Activated T-cell treated with anti-CD3 and anti-CD28 coated beads, Interleukin-2, amount 50 U/mL, for 4 hours (primary cell): ENCODE measurements at regions not wholly inside any gene's neighbourhood (a gene's known extent, or its start where the extent isn't known, plus 50 kb on each side); places are given as distances from the start of the nearest gene placed in this dataset.

Experiments
- ATAC-seq, 2 donors: fragments of 200-7000 bp; cut with Tn5 transposase; one replicate each; pipeline ENCODE4 v1.10.0; 2021
- DNase-seq: peaks from one replicate; pipeline ENCODE4 v3.0.0-alpha.2; 2020
- H3K27me3 Mint-ChIP-seq: one replicate; pipeline ENCODE4 v1.8.0; 2021; ENCODE audit warnings: low read depth, mixed read lengths
- H3K36me3 Mint-ChIP-seq: one replicate; pipeline ENCODE4 v1.8.0; 2022; ENCODE audit warnings: mixed read lengths; ENCODE audit not compliant: insufficient read depth
- H3K4me1 Mint-ChIP-seq: one replicate; pipeline ENCODE4 v1.8.0; 2021; ENCODE audit warnings: low read depth, mixed read lengths
- H3K4me3 Mint-ChIP-seq: one replicate; pipeline ENCODE4 v1.8.0; 2021; ENCODE audit warnings: mild to moderate bottlenecking, moderate library complexity, mixed read lengths
- H3K9me3 Mint-ChIP-seq: one replicate; pipeline ENCODE4 v1.8.0; 2021; ENCODE audit warnings: mixed read lengths

DNA sequence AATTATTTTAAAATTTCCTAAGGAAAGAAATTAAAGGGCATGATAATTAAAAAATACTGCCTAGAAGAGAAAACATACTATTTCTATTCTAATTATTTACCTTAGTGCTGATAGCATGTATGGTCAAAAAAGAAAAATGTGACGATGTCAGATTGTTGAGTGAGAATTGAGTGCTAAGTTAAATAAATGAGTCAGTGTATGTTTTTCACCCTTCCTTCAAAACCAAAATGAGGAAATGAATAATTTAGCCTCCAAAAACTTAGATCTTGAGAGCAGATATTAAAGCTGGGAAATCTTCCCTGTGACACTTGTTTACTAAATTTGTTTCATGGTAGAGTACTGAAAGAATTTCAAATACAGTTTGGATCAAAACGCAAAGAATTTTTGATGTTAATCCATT, 58.6 kb upstream of the NYAP2 start:
- no peak overlapping the region for H3K4me3 Mint-ChIP-seq

DNA sequence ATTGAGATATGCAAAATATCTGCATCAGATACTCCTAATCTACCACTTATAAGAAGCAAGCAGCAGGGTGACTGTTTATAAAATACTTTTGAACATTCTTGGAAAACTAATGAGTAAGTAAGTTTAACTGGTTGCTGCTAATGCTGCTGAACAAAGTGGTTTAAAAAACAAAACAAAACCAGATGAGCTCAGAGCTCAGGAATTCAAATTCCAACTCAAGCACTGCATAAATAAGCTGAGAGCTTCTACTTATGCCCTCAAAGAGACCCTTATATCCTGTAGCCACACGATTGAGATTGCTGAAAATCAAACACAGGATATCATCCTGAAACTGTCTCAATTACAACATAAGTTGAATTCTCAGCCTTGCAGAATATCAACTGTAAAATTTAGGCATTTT, 62.3 kb upstream of the NYAP2 start:
- Mint-ChIP-seq H3K9me3 (no peaks in the 10 kb centered on the region), H3K36me3 (no peaks in the 10 kb centered on the region), H3K27me3 (no peaks in the 10 kb centered on the region), H3K4me3 (no peak overlapping the region), H3K4me1 (no peaks in the 10 kb centered on the region)
- DNase-seq (no peak), ATAC-seq (no peak)

More for the DNA sequence above, 58.6 kb upstream of the NYAP2 start:
- Mint-ChIP-seq H3K36me3 (no peaks in the 10 kb centered on the region), H3K4me1 (no peaks in the 10 kb centered on the region), H3K27me3 (peaks cover 2% of the 10 kb centered on the region), H3K9me3 (peaks cover 6% of the 10 kb centered on the region)
- ATAC-seq = no peak
- DNase-seq = no peak

DNA sequence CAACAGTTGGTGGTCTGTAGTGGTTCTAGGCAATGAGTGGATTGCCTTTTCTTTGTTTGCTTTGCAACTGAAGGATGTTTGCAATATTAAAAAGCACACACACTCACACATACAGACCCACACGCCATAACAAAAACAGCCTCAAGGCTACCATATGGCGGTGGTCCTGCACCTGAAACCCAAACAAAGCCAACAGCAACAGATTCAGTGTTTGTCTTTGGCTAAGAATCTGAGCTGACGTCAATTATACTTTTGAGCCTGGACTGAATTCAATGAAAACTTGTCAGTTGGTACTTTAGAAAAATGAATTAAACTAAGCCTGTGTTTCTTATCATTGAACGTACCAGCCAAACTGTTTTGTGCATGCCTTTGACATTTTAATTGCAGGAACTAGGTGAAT, 65.0 kb upstream of the NYAP2 start:
- Mint-ChIP-seq H3K9me3 (no peaks in the 10 kb centered on the region), H3K27me3 (no peaks in the 10 kb centered on the region), H3K4me1 (no peaks in the 10 kb centered on the region), H3K4me3 (no peak overlapping the region), H3K36me3 (no peaks in the 10 kb centered on the region)
- ATAC-seq = no peak
- no peak for DNase-seq

DNA sequence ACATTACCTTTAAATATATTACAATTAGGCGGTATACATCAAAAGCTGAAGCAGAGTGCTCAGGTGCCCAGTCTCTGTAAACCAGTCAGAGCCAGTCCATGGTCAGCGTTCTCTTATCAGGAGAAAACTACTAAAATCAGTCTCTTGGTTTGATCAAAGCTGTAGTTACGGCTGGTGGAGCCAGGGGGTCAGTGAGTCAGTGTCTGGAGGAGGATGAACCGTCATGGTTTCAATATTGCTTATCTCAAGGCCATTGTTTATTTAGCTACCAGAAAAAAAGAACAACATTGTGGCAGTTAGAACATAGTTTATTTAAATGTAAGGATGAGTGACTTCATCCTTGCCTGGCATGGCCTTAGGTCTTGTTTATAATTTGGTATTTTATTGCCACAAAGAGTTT, 71.3 kb upstream of the NYAP2 start:
- ATAC-seq = no peak
- H3K27me3 Mint-ChIP-seq = peaks cover 7% of the 10 kb centered on the region

DNA sequence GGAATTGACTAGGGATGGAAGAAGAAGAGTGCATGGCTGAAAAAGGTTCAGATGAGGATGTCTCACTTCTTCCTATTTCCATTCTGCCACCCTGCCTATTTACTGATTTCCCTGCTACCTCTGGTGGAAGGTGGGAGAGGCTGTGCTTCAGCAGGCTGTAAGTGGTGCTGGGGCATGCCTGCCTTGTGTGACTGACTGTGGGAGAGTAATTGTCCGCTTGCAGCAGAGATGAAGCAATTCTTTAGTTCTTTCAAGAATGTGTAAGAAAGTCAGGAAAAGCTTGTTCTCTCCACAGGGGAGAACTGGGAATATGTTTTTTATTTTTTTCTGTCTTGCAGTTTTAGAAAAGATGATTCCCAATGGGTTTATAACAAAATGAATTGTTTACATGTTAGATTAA, 72.5 kb upstream of the NYAP2 start:
- Mint-ChIP-seq H3K27me3 (peaks cover 7% of the 10 kb centered on the region), H3K9me3 (no peaks in the 10 kb centered on the region), H3K36me3 (no peaks in the 10 kb centered on the region), H3K4me3 (no peak overlapping the region), H3K4me1 (no peaks in the 10 kb centered on the region)
- no peak for DNase-seq
- no peak for ATAC-seq

More for the DNA sequence above, 71.3 kb upstream of the NYAP2 start:
- Mint-ChIP-seq H3K36me3 (no peaks in the 10 kb centered on the region), H3K4me1 (no peaks in the 10 kb centered on the region), H3K9me3 (no peaks in the 10 kb centered on the region), H3K4me3 (no peak overlapping the region)
- no peak for DNase-seq

DNA sequence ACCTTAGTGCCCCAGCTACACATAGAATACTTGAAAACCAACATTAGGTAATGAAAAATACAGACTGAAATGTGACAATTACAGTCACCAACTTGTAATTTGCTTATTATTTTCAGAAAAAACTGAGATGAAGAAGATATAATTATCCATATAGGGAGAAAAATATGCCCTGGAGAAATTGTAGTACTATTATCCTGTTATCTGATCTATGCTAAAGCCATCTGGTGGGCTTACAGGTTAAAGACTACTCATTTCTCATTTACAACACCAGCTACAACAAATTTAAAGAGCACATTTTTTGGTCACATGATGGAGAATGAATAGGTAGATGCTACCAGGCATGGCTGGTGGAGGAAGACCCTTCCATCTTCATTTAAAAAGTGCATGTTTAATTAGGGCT, 79.6 kb upstream of the NYAP2 start:
- Mint-ChIP-seq H3K9me3 (peaks cover 3% of the 10 kb centered on the region), H3K36me3 (no peaks in the 10 kb centered on the region), H3K4me1 (no peaks in the 10 kb centered on the region), H3K4me3 (no peak overlapping the region), H3K27me3 (no peaks in the 10 kb centered on the region)
- ATAC-seq (no peak), DNase-seq (no peak)

DNA sequence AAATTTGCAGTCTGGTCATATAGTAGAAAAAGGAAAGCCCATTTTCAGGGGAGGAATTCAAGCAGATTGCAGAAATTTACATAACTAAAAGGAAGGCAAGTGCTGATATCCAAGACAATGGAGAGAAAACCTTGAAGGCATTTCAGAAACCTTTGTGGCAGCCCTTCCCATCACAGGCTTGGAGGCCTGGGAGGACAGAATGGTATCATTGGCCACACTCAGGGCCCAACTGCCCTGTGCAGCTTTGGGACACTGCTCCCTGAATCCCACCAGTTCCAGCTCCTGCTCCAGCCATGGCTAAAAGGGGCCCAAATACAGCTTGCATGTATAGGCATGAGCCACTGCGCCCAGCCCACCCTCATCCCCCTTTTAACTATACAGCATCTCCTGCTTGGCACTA, 81.1 kb upstream of the NYAP2 start:
- H3K27me3 Mint-ChIP-seq = no peaks in the 10 kb centered on the region
- H3K36me3 Mint-ChIP-seq = no peaks in the 10 kb centered on the region
- ATAC-seq = no peak
- H3K9me3 Mint-ChIP-seq = peaks cover 3% of the 10 kb centered on the region
- H3K4me1 Mint-ChIP-seq = no peaks in the 10 kb centered on the region
- no peak for DNase-seq
- H3K4me3 Mint-ChIP-seq = no peak overlapping the region

DNA sequence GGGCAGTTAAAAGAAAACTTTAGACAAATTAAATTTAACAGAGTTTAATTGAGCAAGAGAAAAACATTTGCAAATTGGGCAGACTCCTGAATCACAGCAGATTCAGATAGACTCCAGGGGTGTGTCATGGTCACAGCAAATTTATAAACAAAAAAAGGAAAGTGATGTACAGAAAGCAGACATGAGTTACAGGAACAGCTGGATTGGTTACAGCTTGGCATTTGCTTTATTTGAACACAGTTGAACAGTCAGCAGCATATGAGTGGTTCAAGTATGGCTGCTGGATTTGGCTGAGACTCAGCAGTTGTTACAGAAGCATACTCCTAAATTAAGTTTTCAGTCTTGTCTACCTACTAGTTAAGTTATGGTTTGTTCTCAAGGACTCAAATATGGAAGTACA, 82.3 kb upstream of the NYAP2 start:
- Mint-ChIP-seq H3K4me1 (no peaks in the 10 kb centered on the region), H3K9me3 (peaks cover 3% of the 10 kb centered on the region), H3K4me3 (no peak overlapping the region), H3K36me3 (no peaks in the 10 kb centered on the region), H3K27me3 (no peaks in the 10 kb centered on the region)
- ATAC-seq (no peak), DNase-seq (no peak)

DNA sequence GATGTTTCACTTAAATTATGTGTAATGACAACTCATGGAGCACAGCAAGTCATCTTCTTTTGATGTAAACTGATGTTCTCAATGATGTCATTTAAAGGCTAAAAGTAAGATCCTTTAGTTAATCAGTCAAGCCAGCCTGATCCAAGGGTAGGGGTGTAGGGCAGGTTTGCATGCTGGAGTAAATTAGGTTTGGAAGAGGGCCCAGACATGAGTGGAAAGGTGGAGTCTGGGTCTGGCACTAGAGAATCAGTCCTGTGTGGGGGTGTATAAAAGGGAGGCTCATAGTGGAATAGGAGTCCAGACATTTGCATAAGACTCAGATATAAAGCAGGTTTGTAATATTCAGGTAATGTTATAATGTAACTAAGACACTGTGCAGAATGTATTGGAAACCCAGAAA, 88.8 kb upstream of the NYAP2 start:
- no peaks in the 10 kb centered on the region for H3K4me1 Mint-ChIP-seq
- DNase-seq = no peak

DNA sequence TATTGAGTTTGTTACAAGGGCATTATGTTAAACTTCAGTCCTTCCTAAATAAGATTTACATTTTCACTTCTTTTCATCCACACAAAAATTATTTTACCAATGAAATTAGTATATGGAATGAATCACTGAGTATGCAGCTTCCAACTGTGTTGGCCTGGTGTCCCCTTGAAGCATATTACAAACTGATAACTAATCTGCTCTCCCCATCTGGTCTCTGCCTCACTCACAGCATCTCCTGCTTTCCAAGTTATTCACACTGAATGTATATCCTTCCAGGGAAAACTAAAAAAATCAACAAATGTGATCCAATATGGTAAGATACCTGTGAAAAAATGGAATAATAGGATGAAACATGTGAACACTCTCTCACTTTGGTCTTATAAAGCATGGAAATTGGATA, 90.0 kb upstream of the NYAP2 start:
- no peak for DNase-seq
- H3K4me1 Mint-ChIP-seq = no peaks in the 10 kb centered on the region
- no peak for ATAC-seq
- H3K36me3 Mint-ChIP-seq = no peaks in the 10 kb centered on the region
- no peaks in the 10 kb centered on the region for H3K9me3 Mint-ChIP-seq
- no peak overlapping the region for H3K4me3 Mint-ChIP-seq
- no peaks in the 10 kb centered on the region for H3K27me3 Mint-ChIP-seq

More for the DNA sequence above, 88.8 kb upstream of the NYAP2 start:
- no peak for ATAC-seq
- Mint-ChIP-seq H3K36me3 (no peaks in the 10 kb centered on the region), H3K9me3 (no peaks in the 10 kb centered on the region), H3K27me3 (no peaks in the 10 kb centered on the region), H3K4me3 (no peak overlapping the region)

DNA sequence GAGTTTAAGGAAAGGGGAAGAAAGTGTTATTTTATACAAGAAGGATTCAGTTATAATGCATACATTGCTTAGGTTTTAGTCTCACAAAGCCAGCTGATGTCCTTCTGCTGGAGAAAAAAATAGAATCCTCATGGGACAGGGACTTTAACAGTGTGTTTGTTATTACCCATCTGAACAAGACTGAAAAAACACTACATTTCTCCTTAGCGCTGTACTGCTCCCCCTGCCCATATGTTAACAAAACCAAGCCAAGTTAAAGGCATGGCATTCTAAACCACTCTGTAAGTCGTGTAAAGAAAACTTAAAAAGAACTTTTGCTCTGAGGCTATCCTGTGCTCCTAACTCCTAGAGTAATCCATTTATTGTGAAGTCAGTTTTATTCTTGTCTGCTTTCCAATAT, 102.6 kb upstream of the NYAP2 start:
- Mint-ChIP-seq H3K27me3 (peaks cover 6% of the 10 kb centered on the region), H3K4me3 (no peak overlapping the region), H3K4me1 (no peaks in the 10 kb centered on the region), H3K36me3 (peaks cover 2% of the 10 kb centered on the region), H3K9me3 (peaks cover 11% of the 10 kb centered on the region)
- no peak for DNase-seq
- no peak for ATAC-seq

DNA sequence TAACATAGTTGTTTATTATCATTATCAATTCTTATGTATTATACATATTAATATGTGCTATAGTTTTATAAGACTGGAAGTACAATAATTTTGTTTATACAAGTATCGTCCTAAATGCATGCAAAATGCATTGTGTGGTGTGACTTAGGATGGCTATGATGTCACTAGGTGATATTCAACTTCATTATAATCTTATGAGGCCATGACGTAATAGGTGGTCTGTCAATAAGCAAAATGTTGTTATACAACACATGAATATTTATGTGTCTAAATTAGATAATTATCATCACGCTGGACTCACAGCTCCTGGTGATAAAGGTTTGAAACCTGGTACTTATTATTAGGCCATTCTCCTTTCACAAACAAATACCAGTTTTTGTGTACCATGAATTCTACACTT, 104.4 kb upstream of the NYAP2 start:
- Mint-ChIP-seq H3K9me3 (peaks cover 3% of the 10 kb centered on the region), H3K27me3 (no peaks in the 10 kb centered on the region), H3K36me3 (no peaks in the 10 kb centered on the region), H3K4me1 (no peaks in the 10 kb centered on the region), H3K4me3 (no peak overlapping the region)
- ATAC-seq (no peak), DNase-seq (no peak)

DNA sequence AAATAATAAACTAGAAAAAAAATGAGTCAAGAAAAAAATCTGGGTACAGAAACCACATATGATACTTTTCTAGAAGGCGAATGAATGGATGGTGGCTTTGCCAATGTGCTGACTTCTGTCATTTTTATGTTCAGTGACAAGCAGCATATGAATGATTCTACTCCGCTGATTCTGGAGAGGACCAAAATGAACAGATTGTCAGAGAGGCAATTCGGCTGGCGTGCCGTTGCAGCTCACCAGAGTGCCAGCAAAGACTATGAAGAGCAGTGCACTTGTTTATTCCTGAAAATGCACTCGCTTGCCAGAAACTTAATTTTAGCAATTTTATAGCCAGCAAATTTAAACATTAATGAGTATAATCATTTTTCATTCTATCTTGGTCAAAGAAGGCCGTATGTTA, 105.9 kb upstream of the NYAP2 start:
- H3K27me3 Mint-ChIP-seq = no peaks in the 10 kb centered on the region

DNA sequence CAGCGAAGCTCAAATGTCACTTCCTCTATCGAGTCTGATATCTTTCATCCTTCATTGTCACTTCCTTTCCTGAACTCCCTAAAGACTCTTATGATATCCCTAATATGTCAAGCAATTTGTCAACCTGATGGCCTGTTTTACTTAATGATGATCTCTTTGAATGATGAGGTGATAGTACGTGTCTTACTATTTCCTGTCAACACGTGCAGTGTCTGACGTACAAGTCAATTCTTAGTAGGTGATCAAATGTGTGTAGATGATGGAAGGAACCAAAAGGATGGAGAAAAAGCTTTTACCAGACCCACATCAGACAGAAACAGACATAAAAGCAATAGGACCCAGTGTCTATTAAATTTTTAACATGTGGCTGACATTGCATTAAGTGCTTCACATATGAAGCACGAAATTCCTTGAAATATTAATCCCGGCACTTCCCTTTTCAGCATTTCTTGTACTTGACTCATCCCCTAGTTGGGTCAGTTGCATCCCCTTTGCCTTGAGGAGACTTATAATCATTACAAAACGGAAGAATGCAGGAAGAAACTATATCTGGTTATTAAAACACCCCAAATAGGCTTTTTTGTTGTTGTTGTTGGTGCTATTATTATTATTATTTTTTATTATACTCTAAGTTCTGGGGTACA, 108.6 kb upstream of the NYAP2 start:
- Mint-ChIP-seq H3K27me3 (no peaks in the 10 kb centered on the region), H3K36me3 (no peaks in the 10 kb centered on the region), H3K4me3 (no peak overlapping the region), H3K9me3 (peaks cover 3% of the 10 kb centered on the region), H3K4me1 (no peaks in the 10 kb centered on the region)
- DNase-seq (no peak), ATAC-seq (no peak)

More for the DNA sequence above, 105.9 kb upstream of the NYAP2 start:
- Mint-ChIP-seq H3K36me3 (no peaks in the 10 kb centered on the region), H3K4me3 (no peak overlapping the region), H3K4me1 (no peaks in the 10 kb centered on the region), H3K9me3 (peaks cover 3% of the 10 kb centered on the region)
- no peak for ATAC-seq
- no peak for DNase-seq

DNA sequence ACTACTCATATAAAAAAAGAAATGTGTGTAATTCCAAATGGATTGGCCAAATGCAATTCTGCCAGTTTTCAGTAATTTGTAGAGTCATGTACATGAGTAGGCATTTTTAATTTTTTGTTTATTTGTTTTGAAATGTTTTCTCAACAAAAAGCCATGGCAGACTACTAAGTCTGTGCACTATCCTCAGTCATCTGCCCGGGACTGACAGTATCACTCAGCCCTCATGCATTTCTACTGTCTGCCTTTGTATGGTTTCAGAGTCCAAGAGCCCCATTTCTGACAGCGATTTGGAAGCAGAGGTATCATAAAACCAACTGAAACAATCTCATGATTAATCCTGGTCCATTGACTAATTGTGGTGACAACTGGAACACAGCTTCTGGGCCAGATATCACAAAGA, 109.9 kb upstream of the NYAP2 start:
- peaks cover 3% of the 10 kb centered on the region for H3K9me3 Mint-ChIP-seq
- no peaks in the 10 kb centered on the region for H3K4me1 Mint-ChIP-seq
- DNase-seq = no peak
- no peak for ATAC-seq
- no peaks in the 10 kb centered on the region for H3K27me3 Mint-ChIP-seq
- H3K36me3 Mint-ChIP-seq = no peaks in the 10 kb centered on the region
- H3K4me3 Mint-ChIP-seq = no peak overlapping the region

DNA sequence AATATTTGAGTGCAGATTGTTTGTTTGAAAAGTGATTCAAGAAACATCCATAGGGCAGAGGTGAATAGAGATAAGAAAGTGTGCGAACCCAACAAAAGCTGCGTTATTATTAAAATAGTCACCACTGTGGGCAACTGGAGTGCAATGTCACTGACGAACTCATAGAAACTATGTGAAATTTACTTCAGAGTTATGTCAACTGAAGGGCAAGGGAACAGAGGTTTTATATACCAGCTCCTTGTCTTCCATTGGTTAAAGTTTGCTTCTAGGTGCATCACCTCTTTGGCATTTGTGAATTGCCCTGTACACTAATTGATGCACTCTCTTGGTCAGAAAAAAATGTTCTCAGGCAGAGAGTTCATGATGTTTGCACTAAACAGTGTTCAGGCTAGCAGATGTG, 110.5 kb upstream of the NYAP2 start:
- H3K27me3 Mint-ChIP-seq = no peaks in the 10 kb centered on the region
- no peaks in the 10 kb centered on the region for H3K36me3 Mint-ChIP-seq
- no peak for DNase-seq
- no peak for ATAC-seq
- H3K4me3 Mint-ChIP-seq = no peak overlapping the region
- no peaks in the 10 kb centered on the region for H3K4me1 Mint-ChIP-seq
- peaks cover 3% of the 10 kb centered on the region for H3K9me3 Mint-ChIP-seq
